WTC11 (cell line): ENCODE measurements at regions not wholly inside any gene's neighbourhood (a gene's known extent, or its start where the extent isn't known, plus 50 kb on each side); places are given as distances from the start of the nearest gene placed in this dataset.

ENCODE experiments used
- ATAC-seq: fragments of 200-7000 bp; cut with Tn5 transposase; 2 replicates; pipeline ENCODE4 v1.10.0; 2021; ENCODE audit warnings: mild to moderate bottlenecking, moderate library complexity
- CTCF ChIA-PET: fragments of 300-600 bp; sonication (Branson Sonifier 250); formaldehyde crosslinking; loops from one replicate; lab custom pipeline; 2021; ENCODE audit warnings: antibody characterized with exemption; lab: Charles Lee
- POLR2A ChIA-PET: fragments of 350-600 bp; sonication (Branson Sonifier 250); formaldehyde crosslinking; loops from one replicate; lab custom pipeline; 2021; ENCODE audit warnings: antibody characterized with exemption; lab: Charles Lee
- DNase-seq: peaks from one replicate; pipeline ENCODE4 v3.0.0; 2021; ENCODE audit warnings: low spot score
- H3K27ac Mint-ChIP-seq: 2 replicates; pipeline ENCODE4 v1.8.0; 2021; ENCODE audit warnings: mixed read lengths
- H3K27me3 Mint-ChIP-seq: 2 replicates; pipeline ENCODE4 v1.8.0; 2021; ENCODE audit warnings: low read depth, mild to moderate bottlenecking, moderate library complexity, mixed read lengths
- H3K36me3 Mint-ChIP-seq: 2 replicates; pipeline ENCODE4 v1.8.0; 2021; ENCODE audit warnings: mixed read lengths
- H3K4me1 Mint-ChIP-seq: 2 replicates; pipeline ENCODE4 v1.8.0; 2022; ENCODE audit warnings: mixed read lengths
- H3K4me3 Mint-ChIP-seq: 2 replicates; pipeline ENCODE4 v1.8.0; 2021; ENCODE audit warnings: mild to moderate bottlenecking, moderate library complexity, mixed read lengths
- H3K9me3 Mint-ChIP-seq: 2 replicates; pipeline ENCODE4 v1.8.0; 2021; ENCODE audit warnings: mixed read lengths
- ATF2 ChIP-seq: sonication (generic); formaldehyde crosslinking; IDR thresholded peaks from 2 replicates; pipeline ENCODE4 v1.8.1; 2022; ENCODE audit warnings: low read depth, missing genetic modification reagents, borderline replicate concordance
- CREM ChIP-seq: sonication (generic); formaldehyde crosslinking; IDR thresholded peaks from 2 replicates; pipeline ENCODE4 v1.8.1; 2022; ENCODE audit warnings: mild to moderate bottlenecking, missing genetic modification reagents, moderate library complexity
- E2F1 ChIP-seq: sonication (generic); formaldehyde crosslinking; IDR thresholded peaks from 2 replicates; pipeline ENCODE4 v1.8.0; 2022; ENCODE audit warnings: mild to moderate bottlenecking, missing genetic modification reagents
- JUN ChIP-seq: sonication (generic); formaldehyde crosslinking; IDR thresholded peaks from 2 replicates; pipeline ENCODE4 v1.8.0; 2023; ENCODE audit warnings: mild to moderate bottlenecking, missing genetic modification reagents
- MAX ChIP-seq: sonication (generic); formaldehyde crosslinking; IDR thresholded peaks from 2 replicates; pipeline ENCODE4 v1.8.0; 2022; ENCODE audit warnings: mild to moderate bottlenecking, missing genetic modification reagents
- MXD4 ChIP-seq: fragments of 250-450 bp; sonication (Bioruptor Pico); IDR thresholded peaks from 2 replicates; pipeline ENCODE4 v1.8.0; 2021; ENCODE audit warnings: mild to moderate bottlenecking, moderate library complexity, borderline replicate concordance
- NFYB ChIP-seq: sonication (generic); formaldehyde crosslinking; conservative IDR thresholded peaks from 2 replicates; pipeline ENCODE4 v1.8.0; 2022; ENCODE audit warnings: low read depth, missing genetic modification reagents
- NR2C2 ChIP-seq: sonication (generic); formaldehyde crosslinking; IDR thresholded peaks from 2 replicates; pipeline ENCODE4 v1.8.0; 2022; ENCODE audit warnings: mild to moderate bottlenecking, missing genetic modification reagents
- PRDM15 ChIP-seq: sonication (generic); formaldehyde crosslinking; IDR thresholded peaks from 2 replicates; pipeline ENCODE4 v1.8.0; 2022; ENCODE audit warnings: missing genetic modification reagents
- SP1 ChIP-seq: sonication (generic); formaldehyde crosslinking; conservative IDR thresholded peaks from 2 replicates; pipeline ENCODE4 v1.8.1; 2022; ENCODE audit warnings: missing genetic modification reagents
- STAT6 ChIP-seq: sonication (generic); formaldehyde crosslinking; conservative IDR thresholded peaks from 2 replicates; pipeline ENCODE4 v1.8.1; 2023; ENCODE audit warnings: mild to moderate bottlenecking, low read depth, missing genetic modification reagents, moderate library complexity
- USF1 ChIP-seq: sonication (generic); formaldehyde crosslinking; IDR thresholded peaks from 2 replicates; pipeline ENCODE4 v1.8.0; 2022; ENCODE audit warnings: mild to moderate bottlenecking, missing genetic modification reagents
- USF2 ChIP-seq: sonication (generic); formaldehyde crosslinking; IDR thresholded peaks from 2 replicates; pipeline ENCODE4 v1.8.1; 2023; ENCODE audit warnings: mild to moderate bottlenecking, missing genetic modification reagents, moderate library complexity
- ZNF263 ChIP-seq: sonication (generic); formaldehyde crosslinking; IDR thresholded peaks from 2 replicates; pipeline ENCODE4 v1.8.1; 2022; ENCODE audit warnings: low read depth, mild to moderate bottlenecking, moderate library complexity, missing genetic modification reagents
- ZNF317 ChIP-seq: sonication (generic); formaldehyde crosslinking; IDR thresholded peaks from 2 replicates; pipeline ENCODE4 v1.8.1; 2023; ENCODE audit warnings: low read depth, mild to moderate bottlenecking, moderate library complexity, missing genetic modification reagents, borderline replicate concordance
- ZNF512 ChIP-seq: sonication (generic); formaldehyde crosslinking; IDR thresholded peaks from 2 replicates; pipeline ENCODE4 v1.8.1; 2022; ENCODE audit warnings: missing genetic modification reagents, borderline replicate concordance
- ZNF532 ChIP-seq: fragments of 250-450 bp; sonication (Bioruptor Pico); IDR thresholded peaks from 2 replicates; pipeline ENCODE4 v1.9.0; 2021; ENCODE audit warnings: mild to moderate bottlenecking, borderline replicate concordance

GRCh38 chr13:103634066-103634465 is 567.8 kb upstream of the SLC10A2 start:
- no peak overlapping the region for H3K27ac Mint-ChIP-seq
- H3K36me3 Mint-ChIP-seq: no peaks in the 10 kb centered on the region
- DNase-seq (no peak), ATAC-seq (no peak)
- CTCF ChIA-PET: no interaction called here
- TF ChIP-seq JUN (CRISPR knock-in tag): no peak
- no peak for TF ChIP-seq E2F1 (CRISPR knock-in tag)
- TF ChIP-seq SP1 (CRISPR knock-in tag): no peak
- no peak for TF ChIP-seq MAX (CRISPR knock-in tag)
- TF ChIP-seq ZNF532: no peak
- TF ChIP-seq STAT6 (CRISPR knock-in tag): no peak
- no peak for TF ChIP-seq ATF2 (CRISPR knock-in tag)
- no peak for TF ChIP-seq ZNF263 (CRISPR knock-in tag)
- TF ChIP-seq NFYB (CRISPR knock-in tag): no peak
- no peak for TF ChIP-seq CREM
- TF ChIP-seq USF1: no peak
- no peak for TF ChIP-seq ZNF512 (CRISPR knock-in tag)
- no peak for TF ChIP-seq USF2 (CRISPR knock-in tag)
- no peak for TF ChIP-seq MXD4 (CRISPR knock-in tag)
- no peak for TF ChIP-seq ZNF317 (CRISPR knock-in tag)
- TF ChIP-seq NR2C2: no peak
- TF ChIP-seq PRDM15 (CRISPR knock-in tag): no peak
- no peaks in the 10 kb centered on the region for H3K27me3 Mint-ChIP-seq
- H3K9me3 Mint-ChIP-seq: peaks cover 9% of the 10 kb centered on the region
- H3K4me1 Mint-ChIP-seq: peaks cover 11% of the 10 kb centered on the region
- no peak overlapping the region for H3K4me3 Mint-ChIP-seq
- POLR2A ChIA-PET: no interaction called here
